Uterus (tissue), 2 donors: ENCODE measurements at regions not wholly inside any gene's neighbourhood (a gene's known extent, or its start where the extent isn't known, plus 50 kb on each side); places are given as distances from the start of the nearest gene placed in this dataset.

ENCODE experiments used
- POLR2A ChIP-seq, 2 donors: fragments of 450-650 bp; IDR thresholded peaks; one replicate each; pipeline ENCODE4 v1.6.1; 2016; ENCODE audit warnings: antibody characterized with exemption in 2 of 2, mild to moderate bottlenecking in 1 of 2, moderate library complexity in 1 of 2
- TF ChIP-seq, protein P1 (sequence below), 4 experiments: fragments of 200-600 bp in 2 of 4; fragments of 450-650 bp in 2 of 4; sonication (generic) in 2 of 4; IDR thresholded peaks; one replicate each; pipeline ENCODE4 v1.5.1; 2016 to 2019; ENCODE audit warnings: antibody characterized with exemption in 4 of 4, mild to moderate bottlenecking in 2 of 4, moderate library complexity in 1 of 4

DNA sequence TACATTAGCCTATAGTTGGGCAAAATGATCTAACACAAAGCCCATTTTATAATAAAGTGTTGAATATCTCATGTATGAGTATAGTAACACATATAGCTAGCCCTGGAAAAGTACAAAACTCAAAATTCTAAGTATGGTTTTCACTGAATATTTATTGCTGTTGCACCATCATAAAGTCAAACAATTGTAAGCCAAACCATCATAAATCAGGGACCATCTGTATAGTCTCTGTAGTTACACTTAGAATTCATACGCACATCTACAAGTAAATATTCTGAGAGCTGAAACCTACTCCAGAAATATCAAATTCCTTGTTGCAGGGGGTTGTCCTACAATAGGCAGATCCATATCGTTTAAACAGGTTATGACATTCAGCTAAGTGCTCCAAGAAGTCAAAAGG, 817.3 kb downstream of the BCKDHB start:
- TF ChIP-seq, protein P1, sequence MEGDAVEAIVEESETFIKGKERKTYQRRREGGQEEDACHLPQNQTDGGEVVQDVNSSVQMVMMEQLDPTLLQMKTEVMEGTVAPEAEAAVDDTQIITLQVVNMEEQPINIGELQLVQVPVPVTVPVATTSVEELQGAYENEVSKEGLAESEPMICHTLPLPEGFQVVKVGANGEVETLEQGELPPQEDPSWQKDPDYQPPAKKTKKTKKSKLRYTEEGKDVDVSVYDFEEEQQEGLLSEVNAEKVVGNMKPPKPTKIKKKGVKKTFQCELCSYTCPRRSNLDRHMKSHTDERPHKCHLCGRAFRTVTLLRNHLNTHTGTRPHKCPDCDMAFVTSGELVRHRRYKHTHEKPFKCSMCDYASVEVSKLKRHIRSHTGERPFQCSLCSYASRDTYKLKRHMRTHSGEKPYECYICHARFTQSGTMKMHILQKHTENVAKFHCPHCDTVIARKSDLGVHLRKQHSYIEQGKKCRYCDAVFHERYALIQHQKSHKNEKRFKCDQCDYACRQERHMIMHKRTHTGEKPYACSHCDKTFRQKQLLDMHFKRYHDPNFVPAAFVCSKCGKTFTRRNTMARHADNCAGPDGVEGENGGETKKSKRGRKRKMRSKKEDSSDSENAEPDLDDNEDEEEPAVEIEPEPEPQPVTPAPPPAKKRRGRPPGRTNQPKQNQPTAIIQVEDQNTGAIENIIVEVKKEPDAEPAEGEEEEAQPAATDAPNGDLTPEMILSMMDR (IDR thresholded peaks at IDR 0.05), result no peak
- TF ChIP-seq POLR2A (IDR thresholded peaks at IDR 0.05), result no peak
